ENCODE measurements at regions not wholly inside any gene's neighbourhood (a gene's known extent, or its start where the extent isn't known, plus 50 kb on each side); places are given as distances from the start of the nearest gene placed in this dataset.

- Histone ChIP-seq H3K4me1 (ENCODE audit: control insufficient read depth, insufficient read depth, low read length) (no peaks in the 10 kb centered on the region), H3K9ac (ENCODE audit: low read depth, low read length) (no peak overlapping the region), H3K27me3 (ENCODE audit: control insufficient read depth, insufficient read depth, low read length) (no peaks in the 10 kb centered on the region), H3K36me3 (ENCODE audit: control insufficient read depth, insufficient read depth, low read length) (no peaks in the 10 kb centered on the region), H3K27ac (ENCODE audit: low read depth, low read length) (no peak overlapping the region), H3K9me3 (ENCODE audit: control insufficient read depth, insufficient read depth, low read length) (no peaks in the 10 kb centered on the region), H3K4me3 (ENCODE audit: low read depth, low read length) (no peak overlapping the region)
Observed at GRCh38 chr1:95388031-95388430, 154.0 kb downstream of the RWDD3 start.

GRCh38 chr1:95393434-95393833, 159.4 kb downstream of the RWDD3 start:
- no peaks in the 10 kb centered on the region; the same call in 1 of the 2 replicates for H3K9me3 ChIP-seq (ENCODE audit: control insufficient read depth, insufficient read depth, low read length)
- no peaks in the 10 kb centered on the region for H3K27me3 ChIP-seq (ENCODE audit: control insufficient read depth, insufficient read depth, low read length)
- no peaks in the 10 kb centered on the region for H3K36me3 ChIP-seq (ENCODE audit: control insufficient read depth, insufficient read depth, low read length)
- H3K27ac ChIP-seq (ENCODE audit: low read depth, low read length), result no peak overlapping the region
- H3K4me3 ChIP-seq (ENCODE audit: low read depth, low read length), result no peak overlapping the region
- H3K4me1 ChIP-seq (ENCODE audit: control insufficient read depth, insufficient read depth, low read length), result no peaks in the 10 kb centered on the region
- no peak overlapping the region for H3K9ac ChIP-seq (ENCODE audit: low read depth, low read length)

- no peak overlapping the region for H3K4me3 ChIP-seq (ENCODE audit: low read depth, low read length)
- no peaks in the 10 kb centered on the region; the same call in 1 of the 2 replicates for H3K9me3 ChIP-seq (ENCODE audit: control insufficient read depth, insufficient read depth, low read length)
- H3K4me1 ChIP-seq (ENCODE audit: control insufficient read depth, insufficient read depth, low read length), result no peaks in the 10 kb centered on the region
- no peak overlapping the region for H3K27ac ChIP-seq (ENCODE audit: low read depth, low read length)
- no peak overlapping the region for H3K9ac ChIP-seq (ENCODE audit: low read depth, low read length)
- no peaks in the 10 kb centered on the region for H3K36me3 ChIP-seq (ENCODE audit: control insufficient read depth, insufficient read depth, low read length)
- H3K27me3 ChIP-seq (ENCODE audit: control insufficient read depth, insufficient read depth, low read length), result no peaks in the 10 kb centered on the region
Observed at GRCh38 chr1:95396557-95396956, 162.5 kb downstream of the RWDD3 start.

DNA sequence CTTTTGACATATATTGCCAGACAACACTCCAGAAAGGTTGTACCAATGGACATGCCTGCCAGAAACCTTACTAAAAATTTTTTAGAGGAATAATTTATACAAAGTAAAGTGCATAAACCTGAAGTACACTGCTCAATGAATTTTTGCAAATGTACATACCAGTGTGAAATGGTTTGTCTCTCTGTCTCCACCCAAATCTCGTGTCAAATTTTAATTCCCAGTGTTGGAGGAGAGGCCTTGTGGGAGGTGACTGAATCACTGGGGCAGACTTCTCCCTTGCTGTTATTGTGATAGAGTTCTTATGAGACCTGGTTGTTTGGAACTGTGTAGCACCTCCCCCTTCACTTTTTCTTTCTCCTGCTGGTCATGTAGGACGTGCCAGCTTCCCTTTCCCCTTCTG, 168.8 kb downstream of the RWDD3 start:
- H3K27ac ChIP-seq (ENCODE audit: low read depth, low read length), result no peak overlapping the region
- peaks cover 23% of the 10 kb centered on the region for H3K9me3 ChIP-seq (ENCODE audit: control insufficient read depth, insufficient read depth, low read length)
- no peaks in the 10 kb centered on the region; the same call in 1 of the 2 replicates for H3K36me3 ChIP-seq (ENCODE audit: control insufficient read depth, insufficient read depth, low read length)
- peaks cover 20% of the 10 kb centered on the region for H3K4me1 ChIP-seq (ENCODE audit: control insufficient read depth, insufficient read depth, low read length)
- no peak overlapping the region for H3K4me3 ChIP-seq (ENCODE audit: low read depth, low read length)
- no peaks in the 10 kb centered on the region for H3K27me3 ChIP-seq (ENCODE audit: control insufficient read depth, insufficient read depth, low read length)
- no peak overlapping the region for H3K9ac ChIP-seq (ENCODE audit: low read depth, low read length)

DNA sequence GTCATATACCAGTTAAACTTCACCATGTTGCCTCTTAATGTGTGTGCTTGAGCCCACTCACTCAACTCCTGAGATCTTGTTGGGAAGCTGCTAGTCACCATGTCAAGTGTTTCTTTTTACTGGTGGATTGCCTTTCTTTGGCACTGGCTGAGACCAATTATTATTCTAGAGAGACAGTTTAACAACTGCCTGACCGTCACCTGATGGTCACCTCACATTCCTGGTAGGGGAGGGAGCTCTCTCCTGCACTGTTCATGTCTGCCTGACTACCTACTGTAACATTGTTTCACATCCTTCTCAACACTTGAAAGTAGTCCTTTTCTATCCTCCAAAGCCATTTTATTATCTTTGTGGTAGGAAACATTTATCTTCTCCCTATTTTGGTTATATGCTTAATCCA, 172.3 kb downstream of the RWDD3 start:
- H3K9me3 ChIP-seq (ENCODE audit: control insufficient read depth, insufficient read depth, low read length), result peaks cover 23% of the 10 kb centered on the region
- H3K4me3 ChIP-seq (ENCODE audit: low read depth, low read length), result no peak overlapping the region
- H3K9ac ChIP-seq (ENCODE audit: low read depth, low read length), result no peak overlapping the region
- H3K36me3 ChIP-seq (ENCODE audit: control insufficient read depth, insufficient read depth, low read length), result no peaks in the 10 kb centered on the region; the same call in 1 of the 2 replicates
- peaks cover 42% of the 10 kb centered on the region for H3K4me1 ChIP-seq (ENCODE audit: control insufficient read depth, insufficient read depth, low read length)
- no peaks in the 10 kb centered on the region for H3K27me3 ChIP-seq (ENCODE audit: control insufficient read depth, insufficient read depth, low read length)
- H3K27ac ChIP-seq (ENCODE audit: low read depth, low read length), result no peak overlapping the region

GRCh38 chr1:95407131-95407885, 173.3 kb downstream of the RWDD3 start:
- Histone ChIP-seq H3K36me3 (ENCODE audit: control insufficient read depth, insufficient read depth, low read length) (no peaks in the 10 kb centered on the region; the same call in 1 of the 2 replicates), H3K4me3 (ENCODE audit: low read depth, low read length) (no peak overlapping the region), H3K4me1 (ENCODE audit: control insufficient read depth, insufficient read depth, low read length) (peaks cover 42% of the 10 kb centered on the region), H3K9ac (ENCODE audit: low read depth, low read length) (peak overlapping the region; percentile 56), H3K9me3 (ENCODE audit: control insufficient read depth, insufficient read depth, low read length) (peaks cover 23% of the 10 kb centered on the region), H3K27ac (ENCODE audit: low read depth, low read length) (peak overlapping the region; percentile 85), H3K27me3 (ENCODE audit: control insufficient read depth, insufficient read depth, low read length) (no peaks in the 10 kb centered on the region)

DNA sequence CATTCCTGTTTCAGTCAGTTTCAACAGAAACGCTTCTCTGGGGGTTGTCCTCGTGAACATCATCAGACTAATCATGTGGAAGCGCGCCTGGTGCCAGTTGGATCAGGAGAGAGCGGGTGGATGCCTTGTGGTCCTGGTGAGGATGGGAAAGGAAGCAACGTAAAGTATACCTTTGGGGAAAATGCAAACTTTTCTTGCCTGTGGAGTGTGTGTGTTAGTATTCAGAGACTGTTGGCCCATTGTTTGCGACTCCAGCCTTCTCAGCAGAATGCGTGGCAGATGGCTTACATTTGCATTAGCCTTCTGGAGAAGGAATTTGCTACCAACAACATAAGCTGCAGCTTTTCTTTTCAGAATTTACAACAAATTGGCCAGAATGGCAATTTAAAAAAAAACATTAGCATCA, 173.9 kb downstream of the RWDD3 start:
- Histone ChIP-seq H3K27ac (ENCODE audit: low read depth, low read length) (peak overlapping the region; percentile 85), H3K27me3 (ENCODE audit: control insufficient read depth, insufficient read depth, low read length) (no peaks in the 10 kb centered on the region), H3K9me3 (ENCODE audit: control insufficient read depth, insufficient read depth, low read length) (peaks cover 22% of the 10 kb centered on the region), H3K9ac (ENCODE audit: low read depth, low read length) (peak overlapping the region; percentile 56), H3K4me1 (ENCODE audit: control insufficient read depth, insufficient read depth, low read length) (peaks cover 42% of the 10 kb centered on the region), H3K4me3 (ENCODE audit: low read depth, low read length) (no peak overlapping the region), H3K36me3 (ENCODE audit: control insufficient read depth, insufficient read depth, low read length) (no peaks in the 10 kb centered on the region; the same call in 1 of the 2 replicates)

DNA sequence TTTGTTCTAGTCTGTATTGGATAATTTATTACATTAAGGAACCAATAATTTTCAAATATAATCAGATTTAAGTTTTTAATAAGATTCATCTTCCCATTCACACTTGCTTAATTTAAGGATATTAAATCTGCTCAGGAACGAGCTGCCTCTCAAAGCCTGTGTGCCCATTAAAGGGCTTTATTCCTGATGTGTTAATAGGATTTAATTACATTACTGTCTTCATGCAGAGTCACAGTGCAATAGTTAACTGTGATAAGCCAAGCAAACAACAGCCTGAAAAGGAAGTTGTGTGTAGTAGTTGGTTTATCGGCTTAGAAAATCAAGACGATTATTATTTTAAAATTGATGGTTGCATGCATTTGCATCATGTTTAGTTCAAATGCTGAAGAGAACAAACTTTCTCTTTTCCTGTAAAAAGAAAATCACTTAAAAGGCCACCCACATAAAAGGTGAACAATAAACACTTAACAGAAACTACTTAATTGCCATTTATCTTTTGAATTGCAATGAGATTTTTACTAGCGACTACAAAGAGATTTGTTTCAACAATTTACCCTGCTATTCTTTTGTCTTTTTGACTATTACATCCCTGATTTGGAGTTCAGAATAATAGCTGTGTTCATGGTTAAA, 174.6 kb downstream of the RWDD3 start:
- H3K4me3 ChIP-seq (ENCODE audit: low read depth, low read length), result no peak overlapping the region
- H3K27me3 ChIP-seq (ENCODE audit: control insufficient read depth, insufficient read depth, low read length), result no peaks in the 10 kb centered on the region
- no peaks in the 10 kb centered on the region; the same call in 1 of the 2 replicates for H3K36me3 ChIP-seq (ENCODE audit: control insufficient read depth, insufficient read depth, low read length)
- no peak overlapping the region for H3K9ac ChIP-seq (ENCODE audit: low read depth, low read length)
- peaks cover 14% of the 10 kb centered on the region for H3K9me3 ChIP-seq (ENCODE audit: control insufficient read depth, insufficient read depth, low read length)
- peaks cover 42% of the 10 kb centered on the region for H3K4me1 ChIP-seq (ENCODE audit: control insufficient read depth, insufficient read depth, low read length)
- peak overlapping the region; percentile 85 for H3K27ac ChIP-seq (ENCODE audit: low read depth, low read length)

GRCh38 chr1:95409276-95409675, 175.3 kb downstream of the RWDD3 start:
- H3K36me3 ChIP-seq (ENCODE audit: control insufficient read depth, insufficient read depth, low read length), result no peaks in the 10 kb centered on the region; the same call in 1 of the 2 replicates
- no peak overlapping the region; the same call in 1 of the 2 replicates for H3K9ac ChIP-seq (ENCODE audit: low read depth, low read length)
- no peaks in the 10 kb centered on the region for H3K27me3 ChIP-seq (ENCODE audit: control insufficient read depth, insufficient read depth, low read length)
- no peak overlapping the region for H3K27ac ChIP-seq (ENCODE audit: low read depth, low read length)
- no peak overlapping the region for H3K4me3 ChIP-seq (ENCODE audit: low read depth, low read length)
- H3K9me3 ChIP-seq (ENCODE audit: control insufficient read depth, insufficient read depth, low read length), result peaks cover 8% of the 10 kb centered on the region
- H3K4me1 ChIP-seq (ENCODE audit: control insufficient read depth, insufficient read depth, low read length), result peaks cover 42% of the 10 kb centered on the region

DNA sequence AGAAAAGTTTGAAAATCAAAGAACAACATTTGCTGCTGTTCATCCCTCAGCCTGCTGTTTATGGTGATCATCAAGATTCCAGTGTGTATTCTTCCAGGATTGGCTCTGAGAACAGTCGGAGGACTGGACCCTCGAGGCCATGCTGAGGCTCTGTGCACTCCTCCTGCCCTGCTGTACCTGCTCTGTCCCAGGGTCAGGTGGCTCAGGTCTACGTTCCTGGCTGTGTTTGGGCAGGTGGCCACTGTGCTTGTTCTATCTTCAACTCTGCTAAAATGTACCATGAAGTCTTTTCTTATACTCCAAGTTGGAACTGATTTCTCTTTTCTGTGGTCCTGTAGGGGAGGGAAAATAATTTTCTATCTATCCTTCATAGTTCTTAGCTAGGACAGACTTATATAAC, 175.9 kb downstream of the RWDD3 start:
- no peaks in the 10 kb centered on the region for H3K36me3 ChIP-seq (ENCODE audit: control insufficient read depth, insufficient read depth, low read length)
- 0 out of 2 replicates have a peak, but pooled peaks cover 2% of the 10 kb centered on the region for H3K9me3 ChIP-seq (ENCODE audit: control insufficient read depth, insufficient read depth, low read length)
- no peak overlapping the region for H3K4me3 ChIP-seq (ENCODE audit: low read depth, low read length)
- no peak overlapping the region for H3K9ac ChIP-seq (ENCODE audit: low read depth, low read length)
- H3K4me1 ChIP-seq (ENCODE audit: control insufficient read depth, insufficient read depth, low read length), result peaks cover 42% of the 10 kb centered on the region
- H3K27ac ChIP-seq (ENCODE audit: low read depth, low read length), result no peak overlapping the region
- H3K27me3 ChIP-seq (ENCODE audit: control insufficient read depth, insufficient read depth, low read length), result no peaks in the 10 kb centered on the region

DNA sequence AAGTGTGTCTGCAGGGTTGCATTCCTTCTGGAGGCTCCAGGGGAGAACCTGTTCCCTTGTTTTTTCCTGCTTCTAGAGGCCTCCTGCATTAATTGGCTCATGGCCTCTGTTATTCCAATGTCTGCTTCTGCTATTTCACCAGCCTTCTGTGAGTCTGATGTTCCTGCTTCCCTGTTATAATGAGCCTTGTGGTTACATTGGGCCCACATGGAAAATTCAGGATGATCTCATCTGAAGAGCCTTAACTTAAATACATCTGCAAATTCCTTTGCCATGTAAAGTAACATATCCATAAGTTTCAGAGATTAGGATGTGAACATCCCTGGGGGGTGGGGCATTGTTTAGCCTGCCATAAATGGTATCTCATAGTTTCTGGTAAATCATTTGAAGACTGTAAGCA, 181.1 kb downstream of the RWDD3 start:
- H3K9me3 ChIP-seq (ENCODE audit: control insufficient read depth, insufficient read depth, low read length), result no peaks in the 10 kb centered on the region

More for the DNA sequence above, 181.1 kb downstream of the RWDD3 start:
- 0 out of 2 replicates have a peak, but pooled peaks cover 5% of the 10 kb centered on the region for H3K4me1 ChIP-seq (ENCODE audit: control insufficient read depth, insufficient read depth, low read length)
- no peak overlapping the region for H3K4me3 ChIP-seq (ENCODE audit: low read depth, low read length)
- H3K27ac ChIP-seq (ENCODE audit: low read depth, low read length), result no peak overlapping the region
- H3K36me3 ChIP-seq (ENCODE audit: control insufficient read depth, insufficient read depth, low read length), result no peaks in the 10 kb centered on the region
- no peak overlapping the region for H3K9ac ChIP-seq (ENCODE audit: low read depth, low read length)
- H3K27me3 ChIP-seq (ENCODE audit: control insufficient read depth, insufficient read depth, low read length), result no peaks in the 10 kb centered on the region

Measured in HUES48 (cell line).